K562 (cell line): ENCODE measurements at regions not wholly inside any gene's neighbourhood (a gene's known extent, or its start where the extent isn't known, plus 50 kb on each side); places are given as distances from the start of the nearest gene placed in this dataset.

Source experiments
- ATAC-seq: fragments of 200-7000 bp; cut with Tn5 transposase; 3 replicates; pipeline ENCODE4 v1.9.1; 2020; ENCODE audit warnings: moderate library complexity
- BruUV-seq: library from RNA; stranded (reverse); fragments of 400-500 nt; replicated peaks from 2 replicates; lab custom pipeline; 2021; lab: Mats Ljungman, UMichigan
- CTCF ChIA-PET: fragments of 300-600 bp; formaldehyde crosslinking; extraction: SDS; loops from one replicate; lab custom pipeline; 2021; ENCODE audit warnings: low intra/inter-chr PET ratio; lab: Yijun Ruan, JAX
- POLR2A ChIA-PET: fragments of 300-600, 350-650 bp; sonication (Branson Sonifier 250); formaldehyde crosslinking; extraction: SDS; loops from one replicate; lab custom pipeline; 2021; ENCODE audit warnings: antibody characterized with exemption, inconsistent platforms; lab: Yijun Ruan, JAX
- DNase-seq, 4 experiments: peaks; one replicate each; pipeline versions ENCODE4 v3.0.0 to v3.0.0-alpha.2; 2011 to 2018; ENCODE audit warnings: low spot score in 3 of 4, mixed read lengths in 3 of 4; ENCODE audit errors: extremely low read depth in 1 of 4
- FAIRE-seq: peaks from 2 replicates; lab custom pipeline; 2011; peaks lifted over from hg19 to GRCh38; lab: Jason Lieb, UNC
- H2AFZ ChIP-seq: 2 replicates; pipeline ENCODE4 v1.6.0; 2011; ENCODE audit warnings: low read depth, low read length, control low read depth, inconsistent platforms
- H3K27ac ChIP-seq: fragments of 200-600 bp; 3 replicates; pipeline ENCODE4 v1.8.0; 2011; ENCODE audit warnings: low read depth, mild to moderate bottlenecking, control low read depth, inconsistent platforms, low read length, moderate library complexity, mixed read lengths; ENCODE audit errors: extremely low read depth
- H3K27me3 ChIP-seq, 2 experiments: fragments of 300-600 bp in 1 of 2; 2 replicates in 1 of 2; 3 replicates in 1 of 2; pipeline versions ENCODE4 v1.6.0 to v1.8.0; 2011; ENCODE audit warnings: inconsistent platforms in 2 of 2, low read length in 2 of 2, mild to moderate bottlenecking in 1 of 2, mixed read lengths in 1 of 2, moderate library complexity in 1 of 2; ENCODE audit not compliant: control insufficient read depth in 2 of 2, insufficient read depth in 2 of 2
- H3K36me3 ChIP-seq: fragments of 300-600 bp; 3 replicates; pipeline ENCODE4 v1.8.0; 2011; ENCODE audit warnings: mild to moderate bottlenecking, low read length, inconsistent platforms; ENCODE audit not compliant: control insufficient read depth, insufficient read depth
- H3K4me1 ChIP-seq, 2 experiments: fragments of 200-600 bp in 1 of 2; replicated peaks in 1 of 2; 2 replicates in 1 of 2; 3 replicates in 1 of 2; pipeline versions ENCODE4 v1.5.1 to v1.8.0; 2011; ENCODE audit warnings: inconsistent platforms in 2 of 2, low read length in 2 of 2, mild to moderate bottlenecking in 1 of 2, mixed read lengths in 1 of 2, moderate library complexity in 1 of 2; ENCODE audit not compliant: control insufficient read depth in 2 of 2, insufficient read depth in 2 of 2
- H3K4me2 ChIP-seq: 2 replicates; pipeline ENCODE4 v1.6.1; 2011; ENCODE audit warnings: low read length, control low read depth, inconsistent platforms, mixed read lengths; ENCODE audit not compliant: insufficient read depth
- H3K4me3 ChIP-seq: fragments of 200-600 bp; sonication (generic), shearing (Covaris generic); 2 replicates; pipeline ENCODE4 v1.5.1; 2016; ENCODE audit warnings: control low read depth, inconsistent platforms
- H3K79me2 ChIP-seq: fragments of 200-600 bp; 3 replicates; pipeline ENCODE4 v1.8.0; 2011; ENCODE audit warnings: low read length, inconsistent platforms; ENCODE audit not compliant: control insufficient read depth, insufficient read depth
- H3K9ac ChIP-seq, 2 experiments: 2 replicates each; pipeline versions ENCODE4 v1.6.0 to v1.6.1; 2011; ENCODE audit warnings: low read depth in 2 of 2, low read length in 2 of 2, control low read depth in 1 of 2, inconsistent platforms in 1 of 2, mild to moderate bottlenecking in 1 of 2, mixed read lengths in 1 of 2; ENCODE audit not compliant: insufficient read depth in 1 of 2
- H3K9me1 ChIP-seq: one replicate; pipeline ENCODE4 v1.6.0; 2011; ENCODE audit warnings: inconsistent platforms, mild to moderate bottlenecking, low read length, moderate library complexity; ENCODE audit not compliant: control insufficient read depth, insufficient read depth
- H3K9me3 ChIP-seq: replicated peaks from 2 replicates; pipeline ENCODE4 v1.5.1; 2011; ENCODE audit warnings: low read depth, low read length, inconsistent platforms; ENCODE audit not compliant: control insufficient read depth, insufficient read depth
- H4K20me1 ChIP-seq: replicated peaks from 2 replicates; pipeline ENCODE4 v1.6.1; 2011; ENCODE audit warnings: low read length, inconsistent platforms, mixed read lengths; ENCODE audit not compliant: control insufficient read depth, insufficient read depth
- BMI1 ChIP-seq: fragments of 150-350 bp; IDR thresholded peaks from 2 replicates; pipeline ENCODE4 v1.6.1; 2014; ENCODE audit warnings: low read length
- ETV6 ChIP-seq, 3 experiments: fragments of 150-350 bp in 1 of 3; sonication (generic) in 1 of 3; formaldehyde crosslinking in 1 of 3; IDR thresholded peaks; 2 replicates each; pipeline versions ENCODE4 v1.6.1 to v1.8.0; 2014 to 2022; ENCODE audit warnings: borderline replicate concordance in 2 of 3, low read depth in 2 of 3, antibody characterized with exemption in 1 of 3, low read length in 1 of 3, mild to moderate bottlenecking in 1 of 3, missing genetic modification reagents in 1 of 3
- KAT2B ChIP-seq: IDR thresholded peaks from one replicate; pipeline ENCODE4 v1.6.1; 2012; ENCODE audit warnings: low read depth, mild to moderate bottlenecking, control low read depth, inconsistent platforms, low read length, moderate library complexity
- MYC ChIP-seq, 2 experiments: fragments of 250-450 bp in 1 of 2; sonication (Bioruptor Pico) in 1 of 2; IDR thresholded peaks; 2 replicates each; pipeline versions ENCODE4 v1.5.1 to v1.6.1; 2012 to 2021; ENCODE audit warnings: low read depth in 2 of 2, borderline replicate concordance in 1 of 2, improper control_type of control experiment in 1 of 2, low read length in 1 of 2, mild to moderate bottlenecking in 1 of 2, moderate library complexity in 1 of 2
- NFE2 ChIP-seq: IDR thresholded peaks from 2 replicates; pipeline ENCODE4 v1.6.1; 2014; ENCODE audit warnings: antibody characterized with exemption, low read depth
- SMARCC2 ChIP-seq: fragments of 450-650 bp; IDR thresholded peaks from 2 replicates; pipeline ENCODE4 v1.6.1; 2017; ENCODE audit warnings: antibody characterized with exemption, moderate library complexity, mild to moderate bottlenecking, low read depth
- YBX1 ChIP-seq: fragments of 450-650 bp; IDR thresholded peaks from 2 replicates; pipeline ENCODE4 v1.7.1; 2016; ENCODE audit warnings: mild to moderate bottlenecking
- ZNF12 ChIP-seq: sonication (generic); formaldehyde crosslinking; IDR thresholded peaks from 2 replicates; pipeline ENCODE4 v1.4.0; 2020; ENCODE audit warnings: mild to moderate bottlenecking, missing genetic modification reagents
- WGBS: fragments of 100-300 bp; shearing (Covaris generic); methylation state at CpG from one replicate; pipeline ENCODE4 v1.1.6; 2016; ENCODE audit warnings: low coverage, mixed read lengths; ENCODE audit not compliant: insufficient coverage; ENCODE audit errors: missing lambda C conversion rate; 5-methylcytosine and 5-hydroxymethylcytosine counted together
- in situ Hi-C: fragments of 300-500 bp; cut with MboI; formaldehyde crosslinking; loops from 4 replicates; pipeline ENCODE4 v1.15.0; 2018; ENCODE audit warnings: inconsistent platforms, mixed read lengths
- intact Hi-C: fragments of 100-400 bp; cut with micrococcal nuclease; formaldehyde crosslinking; loops from 2 replicates; pipeline ENCODE4 v1.14.2; 2022
- TF ChIP-seq, protein P1 (sequence below): sonication (generic); formaldehyde crosslinking; IDR thresholded peaks from 2 replicates; pipeline ENCODE4 v1.8.0; 2022; ENCODE audit warnings: mild to moderate bottlenecking, missing genetic modification reagents

DNA sequence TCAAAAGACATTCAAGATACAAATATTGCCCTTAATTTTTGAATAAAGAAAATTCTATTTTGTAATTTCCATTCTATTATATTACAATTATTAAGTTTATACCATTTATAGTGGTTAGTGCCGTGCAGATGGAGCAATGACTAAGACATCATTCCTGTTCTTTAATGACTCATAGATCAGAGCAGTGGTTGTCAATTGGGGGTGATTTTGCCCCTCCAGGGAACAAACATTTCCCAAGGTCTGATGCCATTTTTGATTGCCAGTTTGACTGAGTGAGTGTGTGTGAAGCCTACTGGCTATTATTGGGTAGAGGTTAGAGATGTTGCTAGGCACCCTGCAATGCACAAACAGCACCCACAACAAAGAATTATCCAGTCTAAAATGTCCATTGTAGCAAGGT is 97.9 kb upstream of the DDIT4L start:
- CTCF ChIA-PET: no interaction called here
- 6% methylated on average over 1 of the region's 1 CpG for WGBS
- BruUV-seq: no TSS peak

More for the DNA sequence above, 97.9 kb upstream of the DDIT4L start:
- H3K27ac ChIP-seq: no peak overlapping the region
- no peaks in the 10 kb centered on the region for H4K20me1 ChIP-seq
- no peak overlapping the region for H3K9ac ChIP-seq
- in situ Hi-C loops: no loop called here
- TF ChIP-seq KAT2B (no peak), MYC (IDR thresholded peaks at IDR 0.05; ENCODE audit: low read depth, low read length) (no peak), MYC (CRISPR knock-in tag; IDR thresholded peaks at IDR 0.05; ENCODE audit: borderline replicate concordance, low read depth) (no peak), NFE2 (no peak), ETV6 (IDR thresholded peaks at IDR 0.05; ENCODE audit: borderline replicate concordance in 1 of 2, low read depth in 2 of 2, low read length in 1 of 2) (no peak), ETV6 (CRISPR knock-in tag; IDR thresholded peaks at IDR 0.05; ENCODE audit: borderline replicate concordance) (no peak), SMARCC2 (no peak), BMI1 (no peak), YBX1 (no peak), ZNF12 (CRISPR knock-in tag) (no peak)
- TF ChIP-seq, protein P1, sequence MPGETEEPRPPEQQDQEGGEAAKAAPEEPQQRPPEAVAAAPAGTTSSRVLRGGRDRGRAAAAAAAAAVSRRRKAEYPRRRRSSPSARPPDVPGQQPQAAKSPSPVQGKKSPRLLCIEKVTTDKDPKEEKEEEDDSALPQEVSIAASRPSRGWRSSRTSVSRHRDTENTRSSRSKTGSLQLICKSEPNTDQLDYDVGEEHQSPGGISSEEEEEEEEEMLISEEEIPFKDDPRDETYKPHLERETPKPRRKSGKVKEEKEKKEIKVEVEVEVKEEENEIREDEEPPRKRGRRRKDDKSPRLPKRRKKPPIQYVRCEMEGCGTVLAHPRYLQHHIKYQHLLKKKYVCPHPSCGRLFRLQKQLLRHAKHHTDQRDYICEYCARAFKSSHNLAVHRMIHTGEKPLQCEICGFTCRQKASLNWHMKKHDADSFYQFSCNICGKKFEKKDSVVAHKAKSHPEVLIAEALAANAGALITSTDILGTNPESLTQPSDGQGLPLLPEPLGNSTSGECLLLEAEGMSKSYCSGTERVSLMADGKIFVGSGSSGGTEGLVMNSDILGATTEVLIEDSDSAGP (CRISPR knock-in tag): no peak
- H2AFZ ChIP-seq: no peak overlapping the region
- H3K4me1 ChIP-seq: no peaks in the 10 kb centered on the region
- ATAC-seq (no peak), DNase-seq (no peak), FAIRE-seq (no peak)
- H3K36me3 ChIP-seq: no peaks in the 10 kb centered on the region
- POLR2A ChIA-PET: no interaction called here
- H3K4me2 ChIP-seq: no peak overlapping the region
- H3K9me1 ChIP-seq: no peaks in the 10 kb centered on the region
- intact Hi-C loops: no loop called here
- no peaks in the 10 kb centered on the region for H3K9me3 ChIP-seq
- H3K79me2 ChIP-seq: no peaks in the 10 kb centered on the region
- no peaks in the 10 kb centered on the region for H3K27me3 ChIP-seq
- no peak overlapping the region for H3K4me3 ChIP-seq
